ENCODE measurements at regions not wholly inside any gene's neighbourhood (a gene's known extent, or its start where the extent isn't known, plus 50 kb on each side); places are given as distances from the start of the nearest gene placed in this dataset.
"Not testable (repeated sequence)": the region's sequence is repeated elsewhere in the genome, so short reads cannot be mapped to it uniquely, and the experiment has no call there.

GRCh38 chr1:149841597-149842238 lies 57.6 kb upstream of the BOLA1 start:
- not testable (repeated sequence) for DNase-seq

DNA sequence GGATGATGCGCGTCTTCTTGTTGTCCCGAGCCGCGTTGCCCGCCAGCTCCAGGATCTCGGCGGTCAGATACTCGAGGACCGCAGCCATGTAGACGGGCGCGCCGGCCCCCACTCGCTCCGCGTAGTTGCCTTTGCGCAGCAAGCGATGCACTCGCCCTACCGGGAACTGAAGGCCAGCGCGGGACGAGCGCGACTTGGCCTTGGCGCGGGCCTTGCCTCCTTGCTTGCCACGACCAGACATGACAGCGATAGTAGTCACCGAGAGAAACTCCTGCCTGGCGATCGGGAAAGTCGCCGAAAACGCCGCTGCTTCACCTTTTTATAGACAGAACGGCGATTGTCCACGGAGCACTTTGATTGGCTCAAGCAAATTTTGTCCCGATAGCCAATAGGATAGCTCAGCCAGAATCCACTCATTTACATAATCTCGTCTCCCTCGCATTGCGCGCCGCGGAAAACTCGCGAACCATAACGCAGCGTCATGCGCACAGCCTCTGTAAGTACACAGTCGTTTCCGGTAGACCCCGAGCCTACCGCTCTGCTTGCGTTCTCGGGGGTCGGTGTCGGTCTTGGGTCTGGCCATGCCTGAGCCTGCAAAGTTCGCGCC lies 56.8 kb upstream of the BOLA1 start:
- DNase-seq, result not testable (repeated sequence)

DNA sequence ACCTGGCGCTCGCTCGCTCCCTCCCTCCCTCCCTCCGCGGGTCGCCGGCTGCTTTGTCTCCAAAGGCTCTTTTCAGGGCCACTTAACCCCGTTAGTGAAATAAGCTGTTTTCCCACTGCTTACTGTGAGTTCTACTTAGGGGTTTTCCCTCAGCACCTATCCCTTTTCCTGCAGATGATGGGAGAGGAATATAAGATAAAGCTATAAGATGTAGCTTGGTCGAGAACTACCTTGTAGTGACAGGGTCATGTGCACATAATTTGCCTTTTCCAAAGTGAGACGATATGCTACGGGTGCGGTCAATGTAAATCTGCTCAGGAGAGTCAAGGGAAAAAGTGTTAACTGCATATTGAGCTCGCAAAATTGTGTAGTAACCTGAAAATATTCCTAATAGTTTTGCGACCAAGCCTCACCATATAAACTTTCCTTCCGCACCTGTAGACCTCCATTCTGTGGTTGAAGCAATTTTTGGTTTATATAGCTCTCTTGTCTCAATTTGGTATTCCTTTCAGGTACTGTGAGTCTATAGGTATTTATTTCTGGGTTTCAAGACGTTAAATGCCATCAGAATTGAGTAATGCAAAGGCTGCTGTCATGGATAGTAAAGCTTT lies 55.8 kb upstream of the BOLA1 start:
- DNase-seq, result peak; percentile 33

DNA sequence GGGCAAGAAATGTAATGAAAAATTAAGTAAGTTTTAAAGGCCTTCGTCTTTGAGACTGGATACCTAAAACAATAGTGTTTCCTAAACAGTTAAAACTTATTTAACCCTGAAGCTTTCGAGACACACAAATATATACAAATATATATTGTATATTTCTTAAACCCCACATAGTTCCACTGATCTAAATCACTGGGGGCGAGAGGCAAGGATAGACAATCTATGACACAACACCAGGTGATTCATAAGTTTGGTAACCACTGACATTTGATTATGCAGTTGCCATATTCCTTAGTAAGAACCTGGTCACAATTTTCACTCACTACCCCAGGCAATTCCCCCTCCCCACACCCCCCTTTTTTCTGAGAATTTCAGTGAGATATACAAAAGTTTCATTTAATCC lies 55.3 kb upstream of the BOLA1 start:
- no peak for DNase-seq

DNA sequence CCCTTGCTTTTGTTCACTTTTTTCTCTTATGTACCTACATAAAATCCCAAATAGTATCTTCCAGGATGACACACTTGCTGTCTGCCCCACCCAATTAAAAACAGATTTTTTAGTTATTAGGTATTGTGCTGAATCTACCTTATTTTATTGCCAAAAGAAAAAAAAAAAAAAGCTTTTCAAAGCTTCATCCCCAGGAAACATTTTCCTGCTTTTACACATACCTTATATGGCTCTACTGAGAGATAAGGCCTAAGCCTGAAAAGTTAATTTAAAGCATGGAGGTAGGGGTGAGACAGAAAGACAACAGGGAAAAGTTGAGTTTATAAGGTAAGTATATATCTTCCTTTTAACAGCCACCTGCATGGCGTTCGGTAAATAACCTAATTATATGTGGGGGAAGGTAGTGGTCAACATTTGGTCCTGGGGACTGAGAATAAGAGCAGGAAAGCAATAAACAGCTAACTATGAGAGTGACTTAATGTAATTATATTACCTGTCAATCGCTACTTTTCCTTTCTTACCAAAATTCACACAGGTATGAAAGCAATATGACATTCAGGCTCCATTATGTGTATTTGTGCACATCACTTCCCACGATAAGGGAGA lies 54.6 kb upstream of the BOLA1 start:
- no peak for DNase-seq

DNA sequence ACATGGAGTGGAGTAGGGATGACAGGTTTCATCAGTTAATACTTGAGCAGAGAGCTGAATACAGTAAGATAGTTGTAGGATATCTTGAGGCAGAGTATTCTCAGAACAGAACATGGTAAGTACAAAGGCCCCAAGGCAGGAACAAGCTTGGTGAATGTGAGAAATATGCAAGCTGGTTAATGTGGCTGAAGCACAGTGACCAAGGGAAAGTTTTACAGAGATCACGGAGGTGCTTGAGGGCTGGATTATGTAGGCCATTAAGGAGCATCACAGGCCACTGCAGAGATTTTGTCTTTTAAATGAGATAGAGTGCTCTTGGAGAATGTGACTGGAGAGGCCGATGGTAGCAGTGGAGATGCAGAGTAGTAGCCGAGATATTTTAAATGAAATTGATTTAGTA lies 54.0 kb upstream of the BOLA1 start:
- DNase-seq, result no peak

DNA sequence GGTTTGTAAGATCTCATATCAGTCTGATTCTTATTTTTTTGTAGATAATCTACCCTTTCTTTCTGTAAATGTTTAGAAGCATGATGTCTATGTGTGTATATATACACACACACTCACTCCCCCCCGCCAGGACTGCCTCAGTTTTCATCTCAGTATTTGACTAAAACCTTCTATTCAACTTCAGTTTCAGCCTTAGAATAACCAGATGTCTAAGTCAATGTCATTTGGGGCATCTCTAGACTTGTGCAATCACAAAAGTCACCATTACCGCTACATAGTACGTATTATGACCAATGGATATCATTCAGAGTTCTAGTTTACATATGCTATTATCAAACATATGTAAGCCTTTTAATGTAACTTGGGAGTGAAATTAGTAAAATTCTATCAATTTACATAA lies 53.3 kb upstream of the BOLA1 start:
- DNase-seq, result no peak

DNA sequence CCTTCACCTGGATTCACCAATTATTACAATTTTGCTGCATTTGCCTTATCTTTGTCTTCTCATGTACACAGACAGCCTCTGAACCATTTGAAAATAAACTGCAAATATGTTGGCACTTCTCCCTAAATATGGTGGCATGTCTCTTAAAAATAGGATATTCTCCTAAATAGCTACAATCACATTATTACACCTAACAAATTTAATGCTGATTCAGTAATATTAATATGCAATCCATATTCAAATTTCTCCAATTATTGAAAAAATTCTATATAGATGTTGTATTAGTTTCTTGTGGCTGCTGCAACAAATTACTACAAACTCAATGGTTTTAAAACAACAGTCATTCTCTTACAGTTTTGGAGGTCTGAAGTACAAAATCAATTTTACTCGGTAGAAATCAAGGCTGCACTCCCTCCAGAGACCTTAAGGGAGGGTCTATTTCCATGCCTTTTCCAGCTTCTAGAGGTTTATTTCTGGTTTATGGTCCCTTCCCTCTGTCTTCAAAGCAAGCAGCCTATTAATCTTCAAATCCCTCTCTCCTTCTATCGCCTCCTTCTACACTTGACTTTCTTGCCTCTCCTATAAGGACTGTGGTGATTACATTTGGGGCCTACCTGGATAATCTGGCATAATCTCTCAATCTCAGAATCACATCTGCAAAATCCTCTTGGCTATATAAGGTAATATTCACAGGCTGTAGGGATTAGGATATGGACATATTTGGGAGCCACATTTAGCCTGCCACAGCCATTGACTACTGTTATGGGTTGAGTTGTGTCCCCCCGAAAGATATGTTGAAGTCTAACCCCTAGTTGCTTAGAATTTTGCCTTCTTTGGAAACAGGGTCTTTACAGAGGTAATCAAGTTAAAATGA lies 52.5 kb upstream of the BOLA1 start:
- no peak for DNase-seq

- no peak for DNase-seq
These were observed 50.8 kb upstream of the BOLA1 start for GRCh38 chr1:149848340-149849110.

DNA sequence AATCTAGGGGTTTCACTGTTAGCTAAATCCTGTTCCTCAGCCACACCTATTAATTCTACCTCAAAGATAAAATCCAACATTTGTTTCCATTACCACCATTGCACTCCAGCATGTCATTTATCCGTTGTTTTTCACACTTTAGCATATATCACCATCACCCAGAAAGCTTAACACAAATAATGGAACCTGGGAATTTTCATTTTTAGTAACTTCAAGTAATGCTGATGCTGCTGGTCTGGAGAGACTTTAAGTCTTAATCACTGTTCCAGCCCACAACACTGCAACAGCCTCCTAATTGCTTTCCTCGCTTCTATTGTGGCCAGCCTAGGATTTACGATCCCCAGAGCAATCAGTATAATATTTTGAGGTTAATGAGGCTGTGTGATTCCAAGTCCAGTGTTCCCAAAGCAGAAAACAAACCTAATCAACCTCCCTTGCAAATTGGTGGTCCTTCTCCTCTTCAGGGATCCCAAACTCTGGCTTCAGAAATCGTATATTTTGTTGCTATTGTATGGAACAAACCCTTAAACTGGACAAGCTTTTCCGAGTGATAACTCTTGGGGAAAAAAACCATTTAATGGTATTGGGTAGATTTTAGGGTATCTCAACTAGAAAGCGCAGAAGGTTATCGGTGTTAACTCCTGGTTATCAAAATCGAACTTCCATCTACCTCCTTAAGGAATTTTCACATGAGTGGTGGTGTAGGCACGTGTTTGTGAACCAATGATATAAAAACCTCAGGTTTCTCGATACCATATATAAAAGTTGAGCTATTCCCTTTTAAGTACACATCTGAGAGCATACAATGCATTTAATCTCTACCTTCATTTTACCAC lies 50.0 kb upstream of the BOLA1 start:
- DNase-seq, result peak; percentile 33

All from skin of body (tissue), 1 donor.